HG03060 (cell line): ENCODE measurements at regions not wholly inside any gene's neighbourhood (a gene's known extent, or its start where the extent isn't known, plus 50 kb on each side); places are given as distances from the start of the nearest gene placed in this dataset.
"Not testable (repeated sequence)": the region's sequence is repeated elsewhere in the genome, so short reads cannot be mapped to it uniquely, and the experiment has no call there.

ENCODE experiments used
- ATAC-seq: cut with Tn5 transposase; IDR thresholded peaks from one replicate; pipeline ENCODE4 v1.9.1; 2021; ENCODE audit warnings: low read depth, moderate number of reproducible peaks; ENCODE audit not compliant: unreplicated experiment

GRCh38 chr6:74597840-74598239 lies 608.0 kb downstream of the COL12A1 start:
- peak; percentile 15 for ATAC-seq

DNA sequence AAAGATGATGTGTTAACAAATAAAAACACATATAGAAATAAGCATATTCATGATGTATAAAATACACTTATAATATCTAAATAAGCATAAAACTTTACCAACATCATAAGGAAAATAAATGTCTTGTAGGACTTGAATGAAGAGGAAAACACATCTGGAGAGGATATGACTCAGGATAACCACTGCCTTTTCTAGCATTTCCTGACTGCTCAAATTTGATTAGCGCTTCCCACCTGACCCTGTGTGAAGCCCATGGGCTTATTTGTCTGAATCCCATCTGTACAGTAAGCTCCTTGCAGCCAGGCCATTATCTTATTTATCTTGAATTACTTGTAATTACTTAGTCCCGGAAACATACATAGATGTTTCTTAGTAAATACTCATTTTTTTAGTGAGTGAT lies 608.6 kb downstream of the COL12A1 start:
- ATAC-seq, result no peak

DNA sequence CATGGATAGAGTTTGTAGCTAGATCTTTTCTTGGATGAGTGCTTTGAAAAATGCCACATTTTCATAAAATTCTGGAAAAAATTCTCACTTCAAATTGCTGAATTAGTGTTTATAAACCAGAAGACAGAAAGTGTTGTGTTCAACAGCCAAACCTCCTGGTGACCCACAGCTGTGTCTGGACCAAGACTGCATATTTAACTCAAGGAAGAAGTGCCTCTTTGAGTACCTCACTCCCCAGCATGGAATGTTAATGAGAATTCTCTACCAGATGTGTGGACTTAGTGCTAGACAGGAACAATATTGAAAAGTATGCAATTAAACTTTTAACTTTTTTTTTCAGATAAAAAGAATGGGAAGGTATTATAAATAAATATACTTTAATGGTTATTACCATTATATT lies 609.3 kb downstream of the COL12A1 start:
- no peak for ATAC-seq

GRCh38 chr6:74594350-74594749 lies 611.5 kb downstream of the COL12A1 start:
- ATAC-seq, result not testable (repeated sequence)

- ATAC-seq, result no peak
Observed at GRCh38 chr6:74588094-74588832, 617.6 kb downstream of the COL12A1 start.

DNA sequence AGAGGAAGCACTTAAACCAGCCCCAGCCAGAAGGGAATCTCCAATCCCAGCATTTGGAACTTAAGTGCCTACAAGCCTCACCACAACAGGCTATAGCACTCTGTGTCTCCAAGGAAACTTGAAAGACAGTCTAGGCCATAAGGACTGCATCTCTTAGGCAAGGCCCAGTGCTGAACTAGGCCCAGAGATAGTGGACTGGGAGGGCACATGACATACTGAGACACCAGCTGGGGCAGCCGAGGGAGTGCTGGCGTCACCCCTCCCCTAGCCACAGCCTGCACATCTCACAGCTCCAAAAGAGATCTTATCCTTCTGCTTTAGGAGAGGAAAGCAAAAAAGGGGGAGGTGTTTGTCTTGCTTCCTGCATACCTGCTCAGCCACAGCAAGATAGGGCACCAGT lies 618.5 kb downstream of the COL12A1 start:
- ATAC-seq, result no peak

GRCh38 chr6:74585753-74586152 lies 620.1 kb downstream of the COL12A1 start:
- ATAC-seq, result no peak

DNA sequence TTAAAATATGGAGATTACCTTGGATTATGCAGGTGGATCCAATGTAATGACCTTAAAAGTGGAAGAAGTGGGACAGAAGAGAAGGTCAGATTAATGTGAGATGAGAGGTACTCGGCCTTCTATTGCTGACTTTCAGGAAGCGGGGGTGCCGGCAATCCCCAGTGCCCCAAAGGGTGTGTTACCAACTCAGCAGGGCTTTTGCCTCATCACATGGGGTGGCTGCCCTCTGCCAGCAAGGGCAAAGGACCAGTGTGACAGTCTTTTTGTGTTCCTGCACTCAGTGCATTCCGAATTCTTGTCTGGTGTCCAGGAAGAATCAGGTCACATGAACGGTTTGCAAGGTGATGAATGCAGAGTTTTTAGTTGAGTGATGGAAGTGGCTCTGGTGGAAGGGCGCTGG lies 624.2 kb downstream of the COL12A1 start:
- ATAC-seq, result no peak

DNA sequence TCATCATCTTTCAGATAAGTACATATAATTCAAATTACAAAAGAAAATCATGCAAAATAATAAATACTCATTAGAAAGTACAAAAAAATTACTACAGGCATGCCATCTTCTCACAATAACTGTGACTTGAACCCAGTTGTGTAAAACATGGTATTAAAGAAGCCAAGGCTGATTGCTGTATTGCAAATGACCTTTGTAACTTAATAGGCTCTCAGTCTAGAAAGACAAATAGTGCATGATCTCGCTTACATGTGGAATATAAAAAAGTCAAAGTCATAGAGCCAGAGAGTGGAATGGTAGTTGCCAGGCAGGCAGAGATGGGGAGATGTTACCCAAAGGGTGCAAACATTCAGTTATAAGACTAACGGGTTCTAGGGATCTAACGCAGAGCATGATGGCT lies 626.1 kb downstream of the COL12A1 start:
- ATAC-seq, result no peak

DNA sequence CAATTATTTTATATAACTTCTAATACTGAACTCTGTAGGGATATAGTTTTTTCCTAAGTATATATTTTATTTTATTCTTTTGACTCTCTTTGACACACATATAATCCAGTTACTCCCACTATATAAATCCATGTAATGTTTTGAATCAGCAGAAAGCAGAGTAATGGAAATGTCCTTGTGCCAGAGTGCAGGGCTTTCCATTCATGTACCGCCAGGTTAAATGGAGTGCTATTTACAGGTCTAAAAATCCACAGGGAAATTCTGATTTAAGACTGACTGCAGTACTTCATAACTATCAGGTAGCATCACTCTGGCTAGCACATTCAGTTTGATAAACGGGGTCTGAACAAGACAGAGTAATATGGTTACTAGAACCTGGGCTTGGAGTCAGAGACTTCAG lies 626.8 kb downstream of the COL12A1 start:
- no peak for ATAC-seq

DNA sequence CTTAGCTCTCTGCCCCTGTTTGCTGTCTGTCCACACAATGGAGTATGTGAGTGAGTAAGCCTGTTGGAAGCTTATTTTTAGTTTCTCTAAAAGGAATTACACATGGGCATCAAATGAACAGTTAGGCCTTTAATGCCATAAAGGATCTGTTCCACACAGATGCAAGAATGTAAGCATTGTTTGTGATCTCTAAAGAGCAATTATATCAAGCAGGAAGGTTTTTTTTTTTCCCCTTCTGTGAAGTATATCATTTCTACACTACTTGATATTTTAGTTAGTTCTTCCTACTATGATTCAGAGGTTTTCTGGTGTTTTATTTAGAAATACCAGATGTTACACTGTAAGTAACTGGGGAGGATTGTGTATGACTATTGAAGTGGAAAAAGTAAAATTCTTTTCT lies 627.5 kb downstream of the COL12A1 start:
- peak; percentile 47 for ATAC-seq

DNA sequence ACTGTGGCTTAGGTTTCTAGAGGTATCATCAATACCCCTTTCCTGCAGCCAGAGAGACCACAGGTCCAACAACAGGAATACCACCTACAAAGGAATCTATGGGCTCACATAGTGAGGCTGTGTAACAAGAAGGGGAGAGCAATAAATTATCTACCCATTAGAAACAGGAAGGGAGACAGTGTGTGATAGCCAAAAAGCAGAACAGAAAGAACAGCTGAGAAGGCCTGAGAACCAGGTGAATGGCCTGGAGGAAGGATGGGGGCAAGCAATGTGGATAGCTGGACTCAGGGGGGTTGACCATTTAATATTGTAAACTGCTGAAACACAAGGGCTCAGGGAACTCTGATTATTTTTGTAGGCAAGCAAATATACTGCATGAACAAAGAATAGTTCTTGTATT lies 628.2 kb downstream of the COL12A1 start:
- ATAC-seq, result peak; percentile 75

- no peak for ATAC-seq
Observed at GRCh38 chr6:74574794-74575193, 631.1 kb downstream of the COL12A1 start.

- no peak for ATAC-seq
Observed at GRCh38 chr6:74573613-74574012, 632.2 kb downstream of the COL12A1 start.

DNA sequence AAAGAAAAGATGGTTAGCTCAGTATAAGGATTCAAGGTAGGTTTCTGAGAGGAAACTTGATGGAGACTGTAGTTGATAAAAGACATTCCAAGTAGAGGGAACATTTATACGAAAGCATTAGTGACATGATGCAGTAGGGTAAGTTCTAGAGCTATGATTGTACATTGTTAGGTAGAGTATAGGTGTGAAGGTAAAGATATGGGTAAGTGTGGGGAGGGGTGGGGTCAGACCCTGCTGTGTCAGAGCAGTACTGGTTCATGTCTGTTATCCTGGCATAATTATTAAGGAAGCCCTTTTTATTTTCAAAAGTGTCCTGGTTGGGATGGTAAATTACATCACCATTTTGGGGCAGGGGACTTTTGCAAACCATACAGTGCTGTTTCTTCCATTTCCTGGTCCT lies 635.8 kb downstream of the COL12A1 start:
- ATAC-seq, result no peak

GRCh38 chr6:74568861-74569260 lies 637.0 kb downstream of the COL12A1 start:
- no peak for ATAC-seq

GRCh38 chr6:74567923-74568290 lies 637.9 kb downstream of the COL12A1 start:
- ATAC-seq, result not testable (repeated sequence)

DNA sequence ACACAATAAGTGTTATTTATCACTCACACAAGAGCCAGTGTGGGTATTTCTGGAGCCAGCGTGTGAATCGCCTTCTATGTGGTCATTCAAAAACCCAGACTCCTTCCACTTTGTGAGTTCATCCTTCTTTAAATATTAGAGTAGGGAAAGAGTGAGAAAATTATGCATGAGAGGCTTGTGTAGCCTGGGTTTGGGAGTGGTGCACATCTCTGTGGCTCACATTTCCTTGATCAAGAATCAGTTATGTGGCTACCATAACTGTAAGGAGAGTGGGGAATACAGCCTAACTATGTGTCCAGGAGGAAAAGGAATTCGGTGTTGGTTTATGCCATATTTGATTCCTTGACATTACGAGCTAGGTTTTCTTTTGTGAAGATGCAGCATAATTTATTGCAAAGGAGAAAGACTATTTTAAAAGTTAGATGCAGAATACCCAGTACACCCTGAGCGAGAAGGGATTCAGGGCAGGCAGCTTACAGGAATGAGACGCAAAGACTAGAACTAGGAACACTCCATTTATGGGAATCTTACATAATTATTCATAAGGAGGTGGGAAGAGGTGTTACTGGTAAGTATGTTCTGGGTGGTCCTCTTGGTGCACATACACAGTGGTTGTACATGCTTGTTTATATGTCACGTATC lies 638.5 kb downstream of the COL12A1 start:
- no peak for ATAC-seq

DNA sequence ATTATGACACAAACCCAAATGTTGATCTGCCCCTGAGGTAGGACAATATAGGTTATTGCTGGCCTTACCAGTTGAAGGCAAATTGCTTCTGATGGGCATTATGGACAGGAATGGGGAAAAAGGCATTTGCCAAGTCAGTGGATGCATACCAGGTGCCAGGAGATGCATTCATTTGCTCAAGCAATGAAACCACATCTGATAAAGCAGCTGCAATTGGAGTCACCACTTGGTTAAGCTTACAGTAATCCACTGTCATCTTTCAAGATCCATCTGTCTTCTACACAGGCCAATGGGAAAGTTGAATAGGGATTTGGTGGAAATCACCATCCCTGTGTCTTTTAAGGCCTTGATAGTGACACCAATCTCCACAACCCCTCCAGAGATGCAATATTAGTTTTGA lies 648.6 kb downstream of the COL12A1 start:
- no peak for ATAC-seq

DNA sequence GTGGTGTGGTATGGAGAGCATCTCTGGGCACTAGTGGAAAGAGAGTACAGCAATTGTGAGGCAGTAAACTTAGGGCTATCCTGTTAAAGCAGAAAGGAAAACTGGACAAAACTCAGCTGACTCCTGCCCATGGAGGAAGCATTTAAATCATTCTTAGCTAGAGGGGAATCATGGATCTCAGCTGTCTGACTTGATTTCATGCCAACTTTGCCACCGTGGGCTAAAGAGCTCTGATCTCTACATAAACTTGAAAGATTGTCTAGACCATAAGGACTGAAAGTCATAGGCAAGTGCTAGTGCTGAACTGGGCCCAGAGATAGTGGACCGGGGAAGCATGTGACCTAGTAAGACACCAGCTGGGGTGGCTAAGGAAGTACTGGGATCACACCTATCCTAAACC lies 651.8 kb downstream of the COL12A1 start:
- ATAC-seq, result no peak

- no peak for ATAC-seq
Observed at GRCh38 chr6:74551896-74552295, 654.0 kb downstream of the COL12A1 start.

DNA sequence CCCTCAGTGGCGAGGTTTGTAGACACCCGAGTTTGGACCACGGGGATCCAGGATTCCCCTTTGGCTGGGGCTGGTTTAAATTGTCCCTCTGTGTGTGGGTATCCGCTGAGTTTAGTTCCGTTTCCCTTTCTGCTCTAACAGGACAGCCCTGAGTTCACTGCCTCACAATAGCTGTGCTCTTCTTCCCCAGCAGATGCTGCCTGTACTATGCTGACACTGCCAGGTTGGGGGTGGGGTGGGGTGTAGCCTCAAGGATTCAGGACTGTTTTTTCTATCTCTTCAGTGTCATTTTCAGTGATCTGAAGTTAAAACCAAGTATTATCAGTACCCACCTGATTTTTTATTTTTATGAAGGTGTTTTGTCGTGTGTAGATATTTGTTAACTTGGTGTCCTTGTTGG lies 655.0 kb downstream of the COL12A1 start:
- no peak for ATAC-seq
